Endothelial cell of umbilical vein (primary cell): ENCODE measurements at regions not wholly inside any gene's neighbourhood (a gene's known extent, or its start where the extent isn't known, plus 50 kb on each side); places are given as distances from the start of the nearest gene placed in this dataset.

Experiments
- BruUV-seq: library from RNA; stranded (reverse); fragments of 400-500 nt; replicated peaks from 2 replicates; lab custom pipeline; 2021; lab: Mats Ljungman, UMichigan
- CTCF ChIA-PET: fragments of 300-600, 350-600 bp; sonication (Branson Sonifier 250); formaldehyde crosslinking; loops from one replicate; lab custom pipeline; 2021; ENCODE audit warnings: antibody characterized with exemption, inconsistent platforms; lab: Charles Lee
- POLR2A ChIA-PET: fragments of 300-600, 350-600 bp; sonication (Branson Sonifier 250); formaldehyde crosslinking; loops from one replicate; lab custom pipeline; 2021; ENCODE audit warnings: antibody characterized with exemption, inconsistent platforms; lab: Charles Lee
- DNase-seq: peaks from one replicate; pipeline ENCODE4 v3.0.0-alpha.2; 2011; ENCODE audit warnings: low read depth, low spot score
- FAIRE-seq: peaks from 2 replicates; lab custom pipeline; 2011; peaks lifted over from hg19 to GRCh38; lab: Jason Lieb, UNC
- H2AFZ ChIP-seq: 2 replicates; pipeline ENCODE4 v1.6.0; 2012; ENCODE audit warnings: low read depth, low read length, control low read depth, inconsistent platforms
- H3K27ac ChIP-seq: 2 replicates; pipeline ENCODE4 v1.5.1; 2011; ENCODE audit warnings: low read depth, mild to moderate bottlenecking, control low read depth, low read length, moderate library complexity; ENCODE audit not compliant: insufficient read depth
- H3K27me3 ChIP-seq, 2 experiments: 2 replicates each; pipeline versions ENCODE4 v1.6.0 to v1.6.1; 2011; ENCODE audit warnings: low read length in 2 of 2, mixed read lengths in 1 of 2; ENCODE audit not compliant: control insufficient read depth in 2 of 2, insufficient read depth in 2 of 2
- H3K36me3 ChIP-seq, 2 experiments: 2 replicates in 1 of 2; 3 replicates in 1 of 2; pipeline ENCODE4 v1.5.1; 2011; ENCODE audit warnings: low read length in 2 of 2, mild to moderate bottlenecking in 1 of 2, moderate library complexity in 1 of 2; ENCODE audit not compliant: control insufficient read depth in 2 of 2, insufficient read depth in 2 of 2; ENCODE audit errors: extremely low read depth in 1 of 2
- H3K4me1 ChIP-seq: 3 replicates; pipeline ENCODE4 v1.5.1; 2011; ENCODE audit warnings: mild to moderate bottlenecking, low read length; ENCODE audit not compliant: control insufficient read depth, insufficient read depth; ENCODE audit errors: extremely low read depth
- H3K4me2 ChIP-seq: 2 replicates; pipeline ENCODE4 v1.6.1; 2011; ENCODE audit warnings: low read length, control low read depth, mixed read lengths; ENCODE audit not compliant: insufficient read depth
- H3K4me3 ChIP-seq, 3 experiments: fragments of 200-600 bp in 1 of 3; sonication (generic), shearing (Covaris generic) in 1 of 3; replicated peaks in 1 of 3; 2 replicates each; pipeline ENCODE4 v1.5.1; 2011 to 2016; ENCODE audit warnings: control low read depth in 3 of 3, low read length in 3 of 3, mild to moderate bottlenecking in 2 of 3, inconsistent platforms in 1 of 3, low read depth in 1 of 3, moderate library complexity in 1 of 3; ENCODE audit not compliant: insufficient read depth in 1 of 3
- H3K79me2 ChIP-seq: 2 replicates; pipeline ENCODE4 v1.6.0; 2012; ENCODE audit warnings: low read length, inconsistent platforms; ENCODE audit not compliant: control insufficient read depth, insufficient read depth
- H3K9ac ChIP-seq: replicated peaks from 2 replicates; pipeline ENCODE3; 2011; ENCODE audit warnings: low read length, control low read depth; ENCODE audit not compliant: insufficient read depth; ENCODE audit errors: extremely low read depth
- H3K9me1 ChIP-seq: replicated peaks from 3 replicates; pipeline ENCODE4 v1.6.0; 2011; ENCODE audit warnings: mild to moderate bottlenecking, low read length; ENCODE audit not compliant: control insufficient read depth, insufficient read depth; ENCODE audit errors: extremely low read depth
- H3K9me3 ChIP-seq: replicated peaks from 2 replicates; pipeline ENCODE4 v1.5.1; 2012; ENCODE audit warnings: low read length, inconsistent platforms; ENCODE audit not compliant: control insufficient read depth, insufficient read depth
- H4K20me1 ChIP-seq: replicated peaks from 2 replicates; pipeline ENCODE3; 2011; ENCODE audit warnings: mild to moderate bottlenecking, low read length; ENCODE audit not compliant: control insufficient read depth, insufficient read depth; ENCODE audit errors: extremely low read depth
- EZH2 ChIP-seq: IDR thresholded peaks from 2 replicates; pipeline ENCODE4 v1.6.1; 2012; ENCODE audit warnings: borderline replicate concordance, low read depth, mild to moderate bottlenecking, moderate library complexity, low read length, inconsistent platforms; ENCODE audit not compliant: severe bottlenecking
- FOS ChIP-seq: IDR thresholded peaks from 2 replicates; pipeline ENCODE4 v1.6.1; 2011; ENCODE audit warnings: mild to moderate bottlenecking, low read length, moderate library complexity, borderline replicate concordance; ENCODE audit not compliant: insufficient read depth
- GATA2 ChIP-seq: IDR thresholded peaks from 2 replicates; pipeline ENCODE4 v1.7.0; 2011; ENCODE audit warnings: low read depth, mild to moderate bottlenecking, moderate library complexity, mixed read lengths, low read length; ENCODE audit not compliant: insufficient read length, insufficient read depth
- JUN ChIP-seq: IDR thresholded peaks from 2 replicates; pipeline ENCODE4 v1.6.1; 2011; ENCODE audit warnings: borderline replicate concordance, low read depth; ENCODE audit not compliant: insufficient read length, insufficient read depth
- MYC ChIP-seq: IDR thresholded peaks from one replicate; pipeline ENCODE4 v1.6.1; 2011; ENCODE audit warnings: mild to moderate bottlenecking, low read depth, low read length
- POLR2A ChIP-seq: IDR thresholded peaks from 2 replicates; pipeline ENCODE4 v1.6.1; 2012; ENCODE audit warnings: low read depth, mild to moderate bottlenecking, control low read depth, low read length
- POLR2AphosphoS5 ChIP-seq: IDR thresholded peaks from 2 replicates; pipeline ENCODE4 v1.6.1; 2012; ENCODE audit warnings: low read depth, mild to moderate bottlenecking, control low read depth, low read length, moderate library complexity; ENCODE audit not compliant: insufficient read depth
- dilution Hi-C: fragments of 300-500 bp; cut with MboI; formaldehyde crosslinking; loops from one replicate; pipeline ENCODE4 v1.15.0; 2019; ENCODE audit warnings: low sequenced_read_pairs; ENCODE audit not compliant: extremely low pct_ligation_motif_present
- intact Hi-C: fragments of 100-400 bp; cut with micrococcal nuclease; formaldehyde crosslinking; loops from one replicate; pipeline ENCODE4 v1.10.0; 2022
- TF ChIP-seq, protein P1 (sequence below): IDR thresholded peaks from 2 replicates; pipeline ENCODE4 v1.6.1; 2011; ENCODE audit not compliant: insufficient read depth, insufficient read length
- TF ChIP-seq, protein P2 (sequence below), 2 donors: IDR thresholded peaks; 1 replicate in 1 of 2; 2 replicates in 1 of 2; pipeline ENCODE4 v1.5.1; 2011; ENCODE audit warnings: low read length in 2 of 2, mild to moderate bottlenecking in 2 of 2, moderate library complexity in 2 of 2, control low read depth in 1 of 2, inconsistent platforms in 1 of 2, low read depth in 1 of 2; ENCODE audit not compliant: insufficient read depth in 1 of 2; ENCODE audit errors: extremely low read depth in 1 of 2

DNA sequence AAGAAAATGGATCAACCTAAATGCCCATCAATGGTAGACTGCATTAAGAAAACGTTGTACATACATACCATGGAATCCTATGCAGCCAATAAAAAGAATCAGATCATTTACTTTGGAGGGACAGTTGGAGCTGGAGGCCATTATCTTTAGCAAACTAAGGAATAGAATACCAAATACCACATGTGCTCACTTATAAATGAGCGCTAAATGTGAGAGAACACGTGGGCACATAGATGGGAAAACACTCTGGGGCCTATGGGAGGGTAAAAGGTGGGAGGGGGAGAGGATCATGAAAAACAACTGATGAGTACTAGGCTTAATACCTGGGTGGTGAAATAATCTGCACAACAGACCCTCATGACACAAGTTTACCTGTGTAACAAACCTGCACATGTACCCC is 1729.9 kb upstream of the PCDH10 start:
- H4K20me1 ChIP-seq = no peaks in the 10 kb centered on the region
- TF ChIP-seq, protein P1, sequence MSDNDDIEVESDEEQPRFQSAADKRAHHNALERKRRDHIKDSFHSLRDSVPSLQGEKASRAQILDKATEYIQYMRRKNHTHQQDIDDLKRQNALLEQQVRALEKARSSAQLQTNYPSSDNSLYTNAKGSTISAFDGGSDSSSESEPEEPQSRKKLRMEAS = no peak
- TF ChIP-seq GATA2 = no peak
- no peak for TF ChIP-seq FOS
- no peak for TF ChIP-seq POLR2AphosphoS5
- TF ChIP-seq, protein P2, sequence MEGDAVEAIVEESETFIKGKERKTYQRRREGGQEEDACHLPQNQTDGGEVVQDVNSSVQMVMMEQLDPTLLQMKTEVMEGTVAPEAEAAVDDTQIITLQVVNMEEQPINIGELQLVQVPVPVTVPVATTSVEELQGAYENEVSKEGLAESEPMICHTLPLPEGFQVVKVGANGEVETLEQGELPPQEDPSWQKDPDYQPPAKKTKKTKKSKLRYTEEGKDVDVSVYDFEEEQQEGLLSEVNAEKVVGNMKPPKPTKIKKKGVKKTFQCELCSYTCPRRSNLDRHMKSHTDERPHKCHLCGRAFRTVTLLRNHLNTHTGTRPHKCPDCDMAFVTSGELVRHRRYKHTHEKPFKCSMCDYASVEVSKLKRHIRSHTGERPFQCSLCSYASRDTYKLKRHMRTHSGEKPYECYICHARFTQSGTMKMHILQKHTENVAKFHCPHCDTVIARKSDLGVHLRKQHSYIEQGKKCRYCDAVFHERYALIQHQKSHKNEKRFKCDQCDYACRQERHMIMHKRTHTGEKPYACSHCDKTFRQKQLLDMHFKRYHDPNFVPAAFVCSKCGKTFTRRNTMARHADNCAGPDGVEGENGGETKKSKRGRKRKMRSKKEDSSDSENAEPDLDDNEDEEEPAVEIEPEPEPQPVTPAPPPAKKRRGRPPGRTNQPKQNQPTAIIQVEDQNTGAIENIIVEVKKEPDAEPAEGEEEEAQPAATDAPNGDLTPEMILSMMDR (IDR thresholded peaks at IDR 0.05; ENCODE audit: extremely low read depth in 1 of 2, insufficient read depth in 1 of 2, low read depth in 1 of 2, low read length in 2 of 2) = no peak
- no peak for TF ChIP-seq POLR2A
- no peak for TF ChIP-seq JUN
- no peak for TF ChIP-seq EZH2
- no peak for TF ChIP-seq MYC
- no peaks in the 10 kb centered on the region for H3K9me1 ChIP-seq
- H2AFZ ChIP-seq = no peak overlapping the region
- H3K4me3 ChIP-seq = no peak overlapping the region
- POLR2A ChIA-PET = no interaction called here
- H3K9ac ChIP-seq = no peak overlapping the region
- H3K27ac ChIP-seq = no peak overlapping the region
- no peaks in the 10 kb centered on the region for H3K27me3 ChIP-seq
- H3K9me3 ChIP-seq = peaks cover 4% of the 10 kb centered on the region
- CTCF ChIA-PET = no interaction called here
- no peak for FAIRE-seq
- H3K79me2 ChIP-seq = no peaks in the 10 kb centered on the region
- H3K36me3 ChIP-seq = no peaks in the 10 kb centered on the region
- dilution Hi-C loops (no loop called here), intact Hi-C loops (no loop called here)
- no peak for DNase-seq
- BruUV-seq = no TSS peak
- H3K4me2 ChIP-seq = no peak overlapping the region
- no peaks in the 10 kb centered on the region for H3K4me1 ChIP-seq
